Fibroblast of skin of abdomen (primary cell): ENCODE measurements at regions not wholly inside any gene's neighbourhood (a gene's known extent, or its start where the extent isn't known, plus 50 kb on each side); places are given as distances from the start of the nearest gene placed in this dataset.
"Not testable (repeated sequence)": the region's sequence is repeated elsewhere in the genome, so short reads cannot be mapped to it uniquely, and the experiment has no call there.

Experiments used
- DNase-seq: peaks from one replicate; pipeline ENCODE4 v3.0.0-alpha.2; 2013

DNA sequence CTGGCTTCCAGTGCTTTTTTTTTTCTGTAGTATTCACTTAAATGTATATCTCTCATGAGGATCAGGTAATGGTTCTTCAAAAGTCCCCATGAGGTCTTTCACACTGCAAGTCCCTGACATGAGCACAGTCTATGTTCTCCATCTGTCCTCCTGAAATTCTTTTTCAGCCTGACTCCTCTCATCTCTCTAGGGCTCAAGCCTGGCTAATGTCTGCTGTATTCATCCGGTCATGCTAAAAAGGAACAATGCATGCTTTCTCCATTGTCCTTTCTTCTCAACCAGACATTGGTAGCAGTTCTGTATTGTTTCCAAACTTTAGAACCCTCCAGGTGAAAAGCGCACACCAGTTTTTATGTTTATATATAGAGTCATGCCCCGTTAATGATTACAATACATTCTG lies 368.3 kb upstream of the OLFM3 start:
- DNase-seq = no peak

- DNase-seq = no peak
Observed at GRCh38 chr1:102336602-102337001, 339.9 kb upstream of the OLFM3 start.

DNA sequence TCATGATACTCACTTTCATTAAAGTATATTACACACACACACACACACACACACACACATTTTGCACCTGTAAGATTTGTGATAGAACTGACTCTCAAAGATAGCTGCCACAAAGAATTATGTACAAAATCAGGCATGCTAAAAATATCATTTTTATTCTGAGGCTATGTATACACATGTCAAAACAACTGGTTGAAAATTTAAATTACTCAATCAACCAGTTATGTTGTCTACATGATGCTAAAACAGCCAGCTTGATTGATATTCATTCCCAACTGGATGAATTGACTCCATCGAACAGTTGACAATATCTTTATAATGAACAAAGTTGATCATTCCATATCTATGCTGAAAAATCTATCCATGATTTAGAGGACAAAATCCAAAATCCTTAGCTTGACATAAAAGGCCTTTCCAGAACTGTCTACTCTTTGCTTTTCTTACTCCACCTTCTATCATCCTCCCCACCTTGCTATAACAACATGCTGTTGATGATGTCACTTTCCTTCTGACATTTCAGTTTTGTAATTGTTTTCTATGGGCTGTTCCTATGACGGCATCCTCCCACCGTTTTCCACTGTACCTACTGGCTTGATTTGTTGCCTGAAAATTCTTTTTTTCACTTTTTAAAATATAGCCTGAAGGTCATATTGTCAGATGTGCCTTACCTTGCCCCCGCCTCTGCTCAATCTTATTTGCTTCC lies 321.5 kb upstream of the OLFM3 start:
- DNase-seq = no peak

GRCh38 chr1:102315096-102315495 lies 318.4 kb upstream of the OLFM3 start:
- no peak for DNase-seq

DNA sequence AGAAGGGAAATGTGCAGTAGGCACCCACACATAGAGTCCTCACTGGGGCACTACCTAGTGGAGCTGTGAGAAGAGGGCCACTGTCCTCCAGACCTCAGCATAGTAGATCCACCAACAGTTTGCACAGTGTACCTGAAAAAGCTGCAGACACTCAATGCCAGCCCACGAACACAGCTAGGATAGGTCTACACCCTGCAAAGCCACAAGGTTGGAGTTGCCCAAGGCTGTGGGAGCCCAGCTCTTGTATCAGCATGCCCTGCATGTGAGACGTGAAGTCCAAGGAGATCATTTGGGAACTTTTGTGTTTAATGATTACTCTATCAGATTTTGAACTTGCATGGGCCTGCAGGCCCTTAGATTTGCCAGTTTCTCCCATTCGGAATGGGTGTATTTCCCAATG lies 299.4 kb upstream of the OLFM3 start:
- DNase-seq = no peak

- no peak for DNase-seq
Observed at GRCh38 chr1:102282955-102283354, 286.2 kb upstream of the OLFM3 start.

DNA sequence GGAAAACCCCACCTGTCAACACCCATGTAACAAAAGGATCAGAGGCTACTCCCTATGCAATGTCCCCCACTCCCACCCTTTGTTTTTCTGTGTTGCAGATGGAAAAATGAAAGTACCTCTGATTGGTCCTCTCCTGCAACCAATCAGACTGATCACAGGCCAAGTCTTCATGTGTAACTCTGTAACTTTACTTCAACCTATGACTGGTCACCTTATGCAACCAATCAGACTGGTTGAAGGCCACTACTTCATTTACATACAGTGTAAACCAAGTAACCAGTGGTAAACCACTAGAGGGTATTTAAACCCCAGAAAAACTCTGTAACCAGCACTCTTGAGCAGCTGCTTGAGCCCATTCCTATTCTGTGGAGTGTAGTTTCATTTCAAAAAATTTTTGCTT lies 266.3 kb upstream of the OLFM3 start:
- DNase-seq = no peak

- DNase-seq = no peak
Observed at GRCh38 chr1:102252731-102253505, 256.2 kb upstream of the OLFM3 start.

DNA sequence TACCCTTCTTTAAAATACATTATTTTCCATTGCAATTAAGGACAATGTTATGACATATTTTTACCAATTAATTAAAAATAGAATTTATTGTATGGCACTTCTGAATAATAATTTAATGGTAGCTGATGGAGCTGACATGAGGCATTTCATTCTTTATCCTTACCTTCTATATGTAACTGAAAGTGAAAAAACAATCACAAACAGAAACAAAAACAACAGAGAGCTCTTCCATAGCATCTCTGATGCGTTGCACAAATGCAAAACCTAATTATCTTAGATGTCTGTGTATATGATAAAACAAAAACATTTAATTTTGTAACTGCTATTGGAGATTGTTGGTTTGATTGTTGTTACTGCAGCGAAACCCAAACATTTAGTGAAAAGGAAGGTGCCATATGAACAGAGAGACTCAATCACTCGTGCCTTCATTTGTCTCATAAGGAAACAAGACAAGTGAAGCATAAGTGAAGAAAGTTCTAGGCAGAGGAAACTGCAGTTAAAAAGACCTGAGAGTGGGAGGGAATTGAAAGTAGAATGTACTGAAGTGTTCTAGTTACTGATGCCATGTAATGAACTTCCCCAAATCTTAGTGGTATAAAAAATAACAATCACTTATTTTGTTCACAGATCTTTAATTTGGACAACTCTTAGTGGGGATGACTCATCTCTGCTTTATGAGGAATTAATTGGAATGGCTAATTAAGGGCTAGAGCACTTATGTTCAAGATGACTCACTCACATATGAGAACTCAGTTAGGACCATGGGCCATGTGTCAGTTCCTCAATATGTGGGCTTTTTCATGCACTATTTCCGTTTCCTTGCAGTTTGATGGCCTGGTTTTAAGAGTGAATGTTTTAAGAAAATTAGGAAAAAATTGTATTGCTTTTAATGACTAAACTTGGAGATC lies 245.0 kb upstream of the OLFM3 start:
- no peak for DNase-seq

GRCh38 chr1:102239247-102239646 lies 242.5 kb upstream of the OLFM3 start:
- no peak for DNase-seq

- no peak for DNase-seq
Observed at GRCh38 chr1:102234753-102235359, 238.1 kb upstream of the OLFM3 start.

DNA sequence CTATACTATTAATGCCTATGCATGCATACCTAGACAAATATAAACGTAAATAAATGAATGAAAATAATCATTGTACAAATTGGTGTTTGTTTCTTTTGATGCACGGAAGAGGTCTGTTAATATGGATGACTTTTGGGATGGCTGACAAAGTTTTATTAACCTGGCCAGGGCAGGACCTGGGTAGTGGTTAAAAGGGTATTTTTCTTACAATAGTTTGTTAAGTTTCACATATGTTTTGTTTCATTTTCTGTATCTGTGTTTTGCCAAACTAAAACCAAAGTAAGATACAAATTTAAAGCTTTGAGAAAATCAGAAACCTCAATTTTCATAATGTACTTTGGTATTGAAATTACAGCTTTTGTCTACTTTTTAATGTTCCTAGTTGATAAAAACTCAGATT lies 222.7 kb upstream of the OLFM3 start:
- DNase-seq = no peak

GRCh38 chr1:102210891-102211290 lies 214.2 kb upstream of the OLFM3 start:
- not testable (repeated sequence) for DNase-seq

DNA sequence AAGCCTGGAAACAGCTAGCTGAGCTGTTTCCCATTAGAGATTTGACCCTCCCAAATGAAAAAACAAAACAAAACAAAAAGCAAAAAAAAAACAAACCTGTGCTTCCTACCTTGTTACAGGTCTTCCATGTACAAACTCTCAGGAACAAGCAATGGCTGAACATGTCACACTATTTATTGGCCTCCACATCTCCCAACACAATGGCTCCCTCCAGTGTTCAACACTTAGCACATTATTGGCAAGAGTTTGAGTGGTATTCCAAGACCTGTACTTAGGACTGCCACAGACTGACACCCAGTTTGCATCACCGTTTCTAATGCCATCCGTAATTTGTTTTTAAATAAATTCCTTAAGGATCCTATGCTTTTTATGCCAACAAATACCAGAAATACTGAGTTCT lies 195.0 kb upstream of the OLFM3 start:
- DNase-seq = peak; percentile 6

DNA sequence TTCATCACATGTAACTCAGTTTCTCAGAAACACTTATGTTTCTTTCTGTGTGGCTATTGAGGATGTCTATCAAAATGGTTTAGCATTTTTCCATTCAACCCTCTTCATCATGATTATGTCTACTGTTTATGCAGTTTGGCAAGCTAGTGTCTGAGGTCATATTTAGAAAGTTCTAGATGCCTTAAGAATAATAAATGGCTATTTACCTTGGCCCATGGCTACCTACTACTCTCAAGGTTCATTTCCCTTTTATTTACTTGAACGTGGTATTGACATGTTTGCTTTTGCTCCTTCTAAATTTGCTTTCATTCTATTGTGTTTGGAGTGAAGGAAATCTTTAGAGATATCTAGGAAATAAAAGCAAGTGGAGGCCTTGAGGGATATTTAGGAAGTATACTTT lies 193.7 kb upstream of the OLFM3 start:
- DNase-seq = no peak

DNA sequence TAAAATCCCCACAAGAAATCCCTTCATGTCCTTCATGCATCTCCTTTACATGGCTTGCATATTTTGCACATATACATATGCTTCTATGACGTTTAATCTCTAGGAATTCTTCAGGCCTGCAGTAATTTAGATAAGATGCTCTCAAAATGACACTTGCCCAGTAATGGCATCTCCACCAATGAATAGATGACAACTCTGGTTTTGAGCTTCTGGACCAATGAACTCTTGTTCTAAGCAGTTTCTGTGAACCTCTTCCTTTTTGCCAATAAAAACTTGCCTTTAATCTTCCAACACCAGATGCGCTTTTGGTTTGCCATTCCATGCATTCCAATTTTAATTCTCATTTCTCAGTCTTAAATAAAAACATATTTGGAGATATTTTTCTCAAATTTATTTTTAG lies 189.8 kb upstream of the OLFM3 start:
- peak; percentile 37 for DNase-seq

- DNase-seq = no peak
Observed at GRCh38 chr1:102185260-102185659, 188.5 kb upstream of the OLFM3 start.

DNA sequence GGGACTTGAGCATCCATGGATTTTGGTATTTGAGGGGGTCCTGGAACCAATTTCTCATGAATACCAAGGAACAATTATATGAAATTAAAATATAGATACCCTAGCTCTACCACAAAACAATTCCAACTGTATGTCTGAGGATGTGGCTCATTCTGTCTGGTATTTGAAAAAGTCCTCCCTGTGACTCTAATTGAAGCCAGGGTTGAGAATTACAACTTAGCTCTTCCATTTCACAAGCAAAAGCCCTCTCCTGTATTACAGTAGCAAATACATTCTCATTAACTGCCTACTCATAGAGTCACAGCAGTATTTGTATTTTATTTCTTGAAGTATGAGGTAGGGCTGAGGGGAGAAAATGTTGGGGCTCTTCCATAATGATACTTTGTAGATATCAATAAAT lies 187.8 kb upstream of the OLFM3 start:
- DNase-seq = peak; percentile 2

DNA sequence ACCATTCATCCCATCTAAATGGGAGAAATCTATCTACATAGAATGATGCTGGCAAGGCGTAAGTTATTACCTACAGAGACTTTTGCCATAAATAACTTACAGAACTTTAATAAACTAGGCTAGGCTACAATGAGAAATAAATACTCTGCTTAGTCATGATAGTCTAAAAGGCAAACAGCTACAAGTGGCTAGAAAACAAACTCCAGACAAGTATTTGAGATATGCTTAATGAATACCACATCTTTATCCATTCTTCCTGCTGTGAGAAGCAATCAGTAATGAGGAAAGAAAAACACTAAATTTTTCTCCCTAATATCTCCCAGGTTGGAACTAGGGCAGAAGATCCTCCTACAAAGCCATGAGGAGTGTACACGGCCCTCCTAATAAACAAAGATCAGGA lies 187.0 kb upstream of the OLFM3 start:
- DNase-seq = no peak

DNA sequence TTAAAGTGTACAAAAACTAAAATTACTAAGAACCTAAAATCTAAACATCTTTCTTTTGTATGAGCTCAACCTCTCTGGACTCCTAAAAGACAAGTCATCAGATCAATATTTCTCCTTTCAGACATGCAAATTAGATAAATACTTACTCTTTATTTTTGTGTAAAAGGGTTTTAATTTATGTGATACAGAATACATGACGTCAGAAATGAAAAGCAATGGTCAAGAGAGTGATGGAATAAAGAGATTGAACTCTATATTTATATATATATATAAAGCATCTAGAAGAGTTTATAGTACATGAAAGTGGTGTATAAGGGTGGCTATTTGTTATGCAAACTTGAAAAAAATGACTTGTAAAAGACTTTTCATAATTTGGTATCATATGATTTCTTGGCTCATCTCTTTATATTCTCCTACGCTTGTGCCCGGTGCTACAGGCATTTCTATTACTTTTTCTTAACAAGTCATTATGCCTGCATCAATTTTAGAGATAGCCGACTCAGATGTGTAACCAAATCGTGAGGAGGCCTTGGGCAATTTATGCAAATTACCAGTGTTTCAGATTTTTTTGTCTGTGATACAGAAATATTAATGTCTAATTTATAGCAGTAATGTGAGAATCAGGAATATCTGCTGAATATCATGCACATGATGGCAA lies 186.0 kb upstream of the OLFM3 start:
- no peak for DNase-seq

DNA sequence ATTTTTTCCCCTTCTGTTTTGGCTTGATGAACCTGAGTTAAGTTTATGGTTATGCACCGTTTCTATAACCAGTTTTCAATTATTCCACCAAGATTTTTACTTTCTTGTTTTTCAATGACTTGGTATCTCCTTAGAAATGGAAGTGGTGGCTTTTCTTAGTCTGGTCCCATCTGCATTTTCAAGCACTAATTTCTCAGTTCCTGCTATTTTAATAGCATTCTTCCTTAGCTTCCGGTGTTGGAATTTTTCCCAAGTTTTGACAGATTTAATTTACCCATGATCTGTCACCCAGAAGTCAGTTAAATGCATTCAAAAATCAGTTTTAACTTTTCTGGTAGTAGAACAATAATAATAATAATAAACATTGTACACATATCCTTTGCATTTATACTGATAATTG lies 184.6 kb upstream of the OLFM3 start:
- DNase-seq = no peak

DNA sequence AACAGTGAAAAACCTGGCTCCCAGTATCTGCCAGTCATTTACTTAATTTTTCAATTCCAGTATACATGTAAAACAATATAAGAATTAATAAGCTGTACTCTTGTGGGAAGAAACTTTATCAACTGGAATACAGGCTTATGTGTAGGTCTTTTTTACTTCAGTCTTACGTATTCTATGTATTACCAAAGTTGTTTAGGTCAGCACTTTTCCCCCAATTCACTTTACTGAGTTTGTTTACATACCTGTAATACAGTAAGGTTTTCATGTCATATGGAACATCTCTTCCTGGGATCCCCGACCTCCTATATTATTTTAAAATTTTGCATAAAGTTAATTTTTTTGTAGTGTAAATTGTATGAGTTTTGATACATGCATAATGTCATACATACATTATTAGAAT lies 181.8 kb upstream of the OLFM3 start:
- DNase-seq = no peak
